WTC11 (cell line): ENCODE measurements at regions not wholly inside any gene's neighbourhood (a gene's known extent, or its start where the extent isn't known, plus 50 kb on each side); places are given as distances from the start of the nearest gene placed in this dataset.

Experiments used
- ATAC-seq: fragments of 200-7000 bp; cut with Tn5 transposase; 2 replicates; pipeline ENCODE4 v1.10.0; 2021; ENCODE audit warnings: mild to moderate bottlenecking, moderate library complexity
- CTCF ChIA-PET: fragments of 300-600 bp; sonication (Branson Sonifier 250); formaldehyde crosslinking; loops from one replicate; lab custom pipeline; 2021; ENCODE audit warnings: antibody characterized with exemption; lab: Charles Lee
- POLR2A ChIA-PET: fragments of 350-600 bp; sonication (Branson Sonifier 250); formaldehyde crosslinking; loops from one replicate; lab custom pipeline; 2021; ENCODE audit warnings: antibody characterized with exemption; lab: Charles Lee
- DNase-seq: peaks from one replicate; pipeline ENCODE4 v3.0.0; 2021; ENCODE audit warnings: low spot score
- H3K27ac Mint-ChIP-seq: 2 replicates; pipeline ENCODE4 v1.8.0; 2021; ENCODE audit warnings: mixed read lengths
- H3K27me3 Mint-ChIP-seq: 2 replicates; pipeline ENCODE4 v1.8.0; 2021; ENCODE audit warnings: low read depth, mild to moderate bottlenecking, moderate library complexity, mixed read lengths
- H3K36me3 Mint-ChIP-seq: 2 replicates; pipeline ENCODE4 v1.8.0; 2021; ENCODE audit warnings: mixed read lengths
- H3K4me1 Mint-ChIP-seq: 2 replicates; pipeline ENCODE4 v1.8.0; 2022; ENCODE audit warnings: mixed read lengths
- H3K4me3 Mint-ChIP-seq: 2 replicates; pipeline ENCODE4 v1.8.0; 2021; ENCODE audit warnings: mild to moderate bottlenecking, moderate library complexity, mixed read lengths
- H3K9me3 Mint-ChIP-seq: 2 replicates; pipeline ENCODE4 v1.8.0; 2021; ENCODE audit warnings: mixed read lengths
- ATF1 ChIP-seq: sonication (generic); formaldehyde crosslinking; IDR thresholded peaks from 2 replicates; pipeline ENCODE4 v1.8.1; 2023; ENCODE audit warnings: mild to moderate bottlenecking, moderate library complexity, missing genetic modification reagents
- CREB1 ChIP-seq: sonication (generic); formaldehyde crosslinking; IDR thresholded peaks from 2 replicates; pipeline ENCODE4 v1.8.0; 2023; ENCODE audit warnings: mild to moderate bottlenecking, missing genetic modification reagents
- GABPB1 ChIP-seq: sonication (generic); formaldehyde crosslinking; IDR thresholded peaks from 2 replicates; pipeline ENCODE4 v1.8.1; 2023; ENCODE audit warnings: mild to moderate bottlenecking, missing genetic modification reagents
- GRHL2 ChIP-seq: fragments of 250-450 bp; sonication (Bioruptor Pico); IDR thresholded peaks from 2 replicates; pipeline ENCODE4 v1.8.0; 2022; ENCODE audit warnings: mild to moderate bottlenecking, moderate library complexity; ENCODE audit not compliant: insufficient replicate concordance, severe bottlenecking
- HMGA2 ChIP-seq: fragments of 250-450 bp; sonication (Bioruptor Pico); IDR thresholded peaks from 2 replicates; pipeline ENCODE4 v1.4.0; 2021; ENCODE audit warnings: mild to moderate bottlenecking, moderate library complexity
- MXD4 ChIP-seq: fragments of 250-450 bp; sonication (Bioruptor Pico); IDR thresholded peaks from 2 replicates; pipeline ENCODE4 v1.8.0; 2021; ENCODE audit warnings: mild to moderate bottlenecking, moderate library complexity, borderline replicate concordance
- MYBL2 ChIP-seq: sonication (generic); formaldehyde crosslinking; IDR thresholded peaks from 2 replicates; pipeline ENCODE4 v1.8.1; 2023; ENCODE audit warnings: mild to moderate bottlenecking, moderate library complexity, missing genetic modification reagents
- NFE2L1 ChIP-seq: sonication (generic); formaldehyde crosslinking; IDR thresholded peaks from 2 replicates; pipeline ENCODE4 v1.8.1; 2023; ENCODE audit warnings: missing genetic modification reagents
- NFYB ChIP-seq: sonication (generic); formaldehyde crosslinking; conservative IDR thresholded peaks from 2 replicates; pipeline ENCODE4 v1.8.0; 2022; ENCODE audit warnings: low read depth, missing genetic modification reagents
- NR1H2 ChIP-seq: sonication (generic); formaldehyde crosslinking; IDR thresholded peaks from 2 replicates; pipeline ENCODE4 v1.9.0; 2021; ENCODE audit warnings: mild to moderate bottlenecking, moderate library complexity, missing genetic modification reagents
- NR3C1 ChIP-seq: sonication (generic); formaldehyde crosslinking; conservative IDR thresholded peaks from 2 replicates; pipeline ENCODE4 v1.8.1; 2023; ENCODE audit warnings: low read depth, mild to moderate bottlenecking, missing genetic modification reagents
- RELA ChIP-seq: sonication (generic); formaldehyde crosslinking; IDR thresholded peaks from 2 replicates; pipeline ENCODE4 v1.8.1; 2022; ENCODE audit warnings: missing genetic modification reagents, mild to moderate bottlenecking, borderline replicate concordance
- RORB ChIP-seq: fragments of 250-450 bp; sonication (Bioruptor Pico); IDR thresholded peaks from 2 replicates; pipeline ENCODE4 v1.9.0; 2021; ENCODE audit warnings: mild to moderate bottlenecking
- SMAD4 ChIP-seq: sonication (generic); formaldehyde crosslinking; IDR thresholded peaks from 2 replicates; pipeline ENCODE4 v1.8.0; 2022; ENCODE audit warnings: mild to moderate bottlenecking, missing genetic modification reagents
- TCF7 ChIP-seq: sonication (generic); formaldehyde crosslinking; IDR thresholded peaks from 2 replicates; pipeline ENCODE4 v1.8.0; 2022; ENCODE audit warnings: mild to moderate bottlenecking, low read depth, missing genetic modification reagents, moderate library complexity
- ZNF138 ChIP-seq: sonication (generic); formaldehyde crosslinking; conservative IDR thresholded peaks from 2 replicates; pipeline ENCODE4 v1.8.1; 2022; ENCODE audit warnings: mild to moderate bottlenecking, moderate library complexity, missing genetic modification reagents
- ZNF232 ChIP-seq: sonication (generic); formaldehyde crosslinking; IDR thresholded peaks from 2 replicates; pipeline ENCODE4 v1.8.0; 2022; ENCODE audit warnings: mild to moderate bottlenecking, missing genetic modification reagents
- ZNF317 ChIP-seq: sonication (generic); formaldehyde crosslinking; IDR thresholded peaks from 2 replicates; pipeline ENCODE4 v1.8.1; 2023; ENCODE audit warnings: low read depth, mild to moderate bottlenecking, moderate library complexity, missing genetic modification reagents, borderline replicate concordance
- TF ChIP-seq, protein P1 (sequence below): sonication (generic); formaldehyde crosslinking; IDR thresholded peaks from 2 replicates; pipeline ENCODE4 v1.8.1; 2023; ENCODE audit warnings: mild to moderate bottlenecking, missing genetic modification reagents
- TF ChIP-seq, protein P2 (sequence below): sonication (generic); formaldehyde crosslinking; IDR thresholded peaks from 2 replicates; pipeline ENCODE4 v1.8.1; 2023; ENCODE audit warnings: mild to moderate bottlenecking, moderate library complexity, missing genetic modification reagents
- TF ChIP-seq, protein P3 (sequence below): fragments of 250-450 bp; sonication (Bioruptor Pico); IDR thresholded peaks from 2 replicates; pipeline ENCODE4 v1.9.0; 2021; ENCODE audit warnings: mild to moderate bottlenecking, borderline replicate concordance
- TF ChIP-seq, protein P4 (sequence below): sonication (generic); formaldehyde crosslinking; IDR thresholded peaks from 2 replicates; pipeline ENCODE4 v1.8.0; 2023; ENCODE audit warnings: missing genetic modification reagents, mild to moderate bottlenecking, borderline replicate concordance
- TF ChIP-seq, protein P5 (sequence below): sonication (generic); formaldehyde crosslinking; IDR thresholded peaks from 2 replicates; pipeline ENCODE4 v1.8.0; 2022; ENCODE audit warnings: mild to moderate bottlenecking, missing genetic modification reagents

DNA sequence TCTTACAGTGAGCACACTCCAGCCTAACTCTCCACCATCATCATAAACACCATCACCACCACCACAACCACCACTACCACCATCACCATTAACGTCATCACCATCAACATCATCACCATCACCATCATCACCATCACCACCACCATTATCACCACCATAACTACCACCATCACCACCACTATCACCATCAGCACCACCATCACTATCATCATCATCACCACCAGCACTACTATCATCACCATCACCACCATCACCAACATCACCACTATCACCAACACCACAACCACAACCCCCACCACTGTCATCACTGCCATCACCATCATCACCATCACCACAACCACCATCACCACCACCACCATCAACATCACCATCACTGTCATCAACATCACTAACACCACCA is 279.0 kb upstream of the TCERG1L start (continued):
- TF ChIP-seq NR1H2 (CRISPR knock-in tag): no peak
- TF ChIP-seq TCF7 (CRISPR knock-in tag): no peak
- no peak for TF ChIP-seq RELA (CRISPR knock-in tag)
- TF ChIP-seq MYBL2 (CRISPR knock-in tag): no peak

DNA sequence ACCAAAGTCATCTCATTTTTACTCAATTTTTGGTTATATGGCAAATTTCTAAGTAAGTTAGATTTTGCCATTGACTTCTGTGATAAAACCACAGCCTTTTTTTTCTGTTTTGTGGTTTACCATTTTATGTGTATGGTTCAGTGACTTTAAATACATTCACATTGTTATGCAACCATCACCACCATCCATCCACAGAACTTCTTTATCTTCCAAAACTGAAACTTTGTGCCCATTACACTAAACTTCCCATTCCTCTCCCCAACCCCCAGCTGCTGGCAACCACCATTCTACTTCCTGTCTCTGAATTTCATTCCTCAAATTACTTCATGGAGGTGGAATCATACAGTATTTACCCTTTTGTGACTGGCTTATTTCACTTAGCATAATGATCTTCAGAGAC is 280.4 kb upstream of the TCERG1L start:
- Mint-ChIP-seq H3K4me3 (no peak overlapping the region), H3K27ac (no peak overlapping the region), H3K36me3 (peaks cover 11% of the 10 kb centered on the region), H3K4me1 (no peaks in the 10 kb centered on the region), H3K27me3 (peaks cover 2% of the 10 kb centered on the region), H3K9me3 (peaks cover 8% of the 10 kb centered on the region)
- DNase-seq (no peak), ATAC-seq (no peak)
- ChIA-PET CTCF (no interaction called here), POLR2A (no interaction called here)
- TF ChIP-seq SMAD4 (no peak), GRHL2 (no peak), RORB (CRISPR knock-in tag) (no peak), NFYB (CRISPR knock-in tag) (no peak), GABPB1 (CRISPR knock-in tag) (no peak), NR3C1 (no peak), HMGA2 (CRISPR knock-in tag) (no peak), ZNF317 (CRISPR knock-in tag) (no peak), ZNF138 (CRISPR knock-in tag) (no peak), ATF1 (CRISPR knock-in tag) (no peak), MXD4 (no peak), ZNF232 (CRISPR knock-in tag) (no peak), NR1H2 (CRISPR knock-in tag) (no peak), NFE2L1 (no peak), CREB1 (CRISPR knock-in tag) (no peak)
- TF ChIP-seq, protein P1, sequence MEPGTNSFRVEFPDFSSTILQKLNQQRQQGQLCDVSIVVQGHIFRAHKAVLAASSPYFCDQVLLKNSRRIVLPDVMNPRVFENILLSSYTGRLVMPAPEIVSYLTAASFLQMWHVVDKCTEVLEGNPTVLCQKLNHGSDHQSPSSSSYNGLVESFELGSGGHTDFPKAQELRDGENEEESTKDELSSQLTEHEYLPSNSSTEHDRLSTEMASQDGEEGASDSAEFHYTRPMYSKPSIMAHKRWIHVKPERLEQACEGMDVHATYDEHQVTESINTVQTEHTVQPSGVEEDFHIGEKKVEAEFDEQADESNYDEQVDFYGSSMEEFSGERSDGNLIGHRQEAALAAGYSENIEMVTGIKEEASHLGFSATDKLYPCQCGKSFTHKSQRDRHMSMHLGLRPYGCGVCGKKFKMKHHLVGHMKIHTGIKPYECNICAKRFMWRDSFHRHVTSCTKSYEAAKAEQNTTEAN (CRISPR knock-in tag): no peak
- TF ChIP-seq, protein P2, sequence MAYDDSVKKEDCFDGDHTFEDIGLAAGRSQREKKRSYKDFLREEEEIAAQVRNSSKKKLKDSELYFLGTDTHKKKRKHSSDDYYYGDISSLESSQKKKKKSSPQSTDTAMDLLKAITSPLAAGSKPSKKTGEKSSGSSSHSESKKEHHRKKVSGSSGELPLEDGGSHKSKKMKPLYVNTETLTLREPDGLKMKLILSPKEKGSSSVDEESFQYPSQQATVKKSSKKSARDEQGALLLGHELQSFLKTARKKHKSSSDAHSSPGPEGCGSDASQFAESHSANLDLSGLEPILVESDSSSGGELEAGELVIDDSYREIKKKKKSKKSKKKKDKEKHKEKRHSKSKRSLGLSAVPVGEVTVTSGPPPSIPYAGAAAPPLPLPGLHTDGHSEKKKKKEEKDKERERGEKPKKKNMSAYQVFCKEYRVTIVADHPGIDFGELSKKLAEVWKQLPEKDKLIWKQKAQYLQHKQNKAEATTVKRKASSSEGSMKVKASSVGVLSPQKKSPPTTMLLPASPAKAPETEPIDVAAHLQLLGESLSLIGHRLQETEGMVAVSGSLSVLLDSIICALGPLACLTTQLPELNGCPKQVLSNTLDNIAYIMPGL (CRISPR knock-in tag): no peak
- TF ChIP-seq, protein P3, sequence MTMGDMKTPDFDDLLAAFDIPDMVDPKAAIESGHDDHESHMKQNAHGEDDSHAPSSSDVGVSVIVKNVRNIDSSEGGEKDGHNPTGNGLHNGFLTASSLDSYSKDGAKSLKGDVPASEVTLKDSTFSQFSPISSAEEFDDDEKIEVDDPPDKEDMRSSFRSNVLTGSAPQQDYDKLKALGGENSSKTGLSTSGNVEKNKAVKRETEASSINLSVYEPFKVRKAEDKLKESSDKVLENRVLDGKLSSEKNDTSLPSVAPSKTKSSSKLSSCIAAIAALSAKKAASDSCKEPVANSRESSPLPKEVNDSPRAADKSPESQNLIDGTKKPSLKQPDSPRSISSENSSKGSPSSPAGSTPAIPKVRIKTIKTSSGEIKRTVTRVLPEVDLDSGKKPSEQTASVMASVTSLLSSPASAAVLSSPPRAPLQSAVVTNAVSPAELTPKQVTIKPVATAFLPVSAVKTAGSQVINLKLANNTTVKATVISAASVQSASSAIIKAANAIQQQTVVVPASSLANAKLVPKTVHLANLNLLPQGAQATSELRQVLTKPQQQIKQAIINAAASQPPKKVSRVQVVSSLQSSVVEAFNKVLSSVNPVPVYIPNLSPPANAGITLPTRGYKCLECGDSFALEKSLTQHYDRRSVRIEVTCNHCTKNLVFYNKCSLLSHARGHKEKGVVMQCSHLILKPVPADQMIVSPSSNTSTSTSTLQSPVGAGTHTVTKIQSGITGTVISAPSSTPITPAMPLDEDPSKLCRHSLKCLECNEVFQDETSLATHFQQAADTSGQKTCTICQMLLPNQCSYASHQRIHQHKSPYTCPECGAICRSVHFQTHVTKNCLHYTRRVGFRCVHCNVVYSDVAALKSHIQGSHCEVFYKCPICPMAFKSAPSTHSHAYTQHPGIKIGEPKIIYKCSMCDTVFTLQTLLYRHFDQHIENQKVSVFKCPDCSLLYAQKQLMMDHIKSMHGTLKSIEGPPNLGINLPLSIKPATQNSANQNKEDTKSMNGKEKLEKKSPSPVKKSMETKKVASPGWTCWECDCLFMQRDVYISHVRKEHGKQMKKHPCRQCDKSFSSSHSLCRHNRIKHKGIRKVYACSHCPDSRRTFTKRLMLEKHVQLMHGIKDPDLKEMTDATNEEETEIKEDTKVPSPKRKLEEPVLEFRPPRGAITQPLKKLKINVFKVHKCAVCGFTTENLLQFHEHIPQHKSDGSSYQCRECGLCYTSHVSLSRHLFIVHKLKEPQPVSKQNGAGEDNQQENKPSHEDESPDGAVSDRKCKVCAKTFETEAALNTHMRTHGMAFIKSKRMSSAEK (CRISPR knock-in tag): no peak
- TF ChIP-seq, protein P4, sequence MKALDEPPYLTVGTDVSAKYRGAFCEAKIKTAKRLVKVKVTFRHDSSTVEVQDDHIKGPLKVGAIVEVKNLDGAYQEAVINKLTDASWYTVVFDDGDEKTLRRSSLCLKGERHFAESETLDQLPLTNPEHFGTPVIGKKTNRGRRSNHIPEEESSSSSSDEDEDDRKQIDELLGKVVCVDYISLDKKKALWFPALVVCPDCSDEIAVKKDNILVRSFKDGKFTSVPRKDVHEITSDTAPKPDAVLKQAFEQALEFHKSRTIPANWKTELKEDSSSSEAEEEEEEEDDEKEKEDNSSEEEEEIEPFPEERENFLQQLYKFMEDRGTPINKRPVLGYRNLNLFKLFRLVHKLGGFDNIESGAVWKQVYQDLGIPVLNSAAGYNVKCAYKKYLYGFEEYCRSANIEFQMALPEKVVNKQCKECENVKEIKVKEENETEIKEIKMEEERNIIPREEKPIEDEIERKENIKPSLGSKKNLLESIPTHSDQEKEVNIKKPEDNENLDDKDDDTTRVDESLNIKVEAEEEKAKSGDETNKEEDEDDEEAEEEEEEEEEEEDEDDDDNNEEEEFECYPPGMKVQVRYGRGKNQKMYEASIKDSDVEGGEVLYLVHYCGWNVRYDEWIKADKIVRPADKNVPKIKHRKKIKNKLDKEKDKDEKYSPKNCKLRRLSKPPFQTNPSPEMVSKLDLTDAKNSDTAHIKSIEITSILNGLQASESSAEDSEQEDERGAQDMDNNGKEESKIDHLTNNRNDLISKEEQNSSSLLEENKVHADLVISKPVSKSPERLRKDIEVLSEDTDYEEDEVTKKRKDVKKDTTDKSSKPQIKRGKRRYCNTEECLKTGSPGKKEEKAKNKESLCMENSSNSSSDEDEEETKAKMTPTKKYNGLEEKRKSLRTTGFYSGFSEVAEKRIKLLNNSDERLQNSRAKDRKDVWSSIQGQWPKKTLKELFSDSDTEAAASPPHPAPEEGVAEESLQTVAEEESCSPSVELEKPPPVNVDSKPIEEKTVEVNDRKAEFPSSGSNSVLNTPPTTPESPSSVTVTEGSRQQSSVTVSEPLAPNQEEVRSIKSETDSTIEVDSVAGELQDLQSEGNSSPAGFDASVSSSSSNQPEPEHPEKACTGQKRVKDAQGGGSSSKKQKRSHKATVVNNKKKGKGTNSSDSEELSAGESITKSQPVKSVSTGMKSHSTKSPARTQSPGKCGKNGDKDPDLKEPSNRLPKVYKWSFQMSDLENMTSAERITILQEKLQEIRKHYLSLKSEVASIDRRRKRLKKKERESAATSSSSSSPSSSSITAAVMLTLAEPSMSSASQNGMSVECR (CRISPR knock-in tag): no peak
- TF ChIP-seq, protein P5, sequence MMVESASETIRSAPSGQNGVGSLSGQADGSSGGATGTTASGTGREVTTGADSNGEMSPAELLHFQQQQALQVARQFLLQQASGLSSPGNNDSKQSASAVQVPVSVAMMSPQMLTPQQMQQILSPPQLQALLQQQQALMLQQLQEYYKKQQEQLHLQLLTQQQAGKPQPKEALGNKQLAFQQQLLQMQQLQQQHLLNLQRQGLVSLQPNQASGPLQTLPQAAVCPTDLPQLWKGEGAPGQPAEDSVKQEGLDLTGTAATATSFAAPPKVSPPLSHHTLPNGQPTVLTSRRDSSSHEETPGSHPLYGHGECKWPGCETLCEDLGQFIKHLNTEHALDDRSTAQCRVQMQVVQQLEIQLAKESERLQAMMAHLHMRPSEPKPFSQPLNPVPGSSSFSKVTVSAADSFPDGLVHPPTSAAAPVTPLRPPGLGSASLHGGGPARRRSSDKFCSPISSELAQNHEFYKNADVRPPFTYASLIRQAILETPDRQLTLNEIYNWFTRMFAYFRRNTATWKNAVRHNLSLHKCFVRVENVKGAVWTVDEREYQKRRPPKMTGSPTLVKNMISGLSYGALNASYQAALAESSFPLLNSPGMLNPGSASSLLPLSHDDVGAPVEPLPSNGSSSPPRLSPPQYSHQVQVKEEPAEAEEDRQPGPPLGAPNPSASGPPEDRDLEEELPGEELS (CRISPR knock-in tag): no peak
